ENCODE measurements at regions not wholly inside any gene's neighbourhood (a gene's known extent, or its start where the extent isn't known, plus 50 kb on each side); places are given as distances from the start of the nearest gene placed in this dataset.

DNA sequence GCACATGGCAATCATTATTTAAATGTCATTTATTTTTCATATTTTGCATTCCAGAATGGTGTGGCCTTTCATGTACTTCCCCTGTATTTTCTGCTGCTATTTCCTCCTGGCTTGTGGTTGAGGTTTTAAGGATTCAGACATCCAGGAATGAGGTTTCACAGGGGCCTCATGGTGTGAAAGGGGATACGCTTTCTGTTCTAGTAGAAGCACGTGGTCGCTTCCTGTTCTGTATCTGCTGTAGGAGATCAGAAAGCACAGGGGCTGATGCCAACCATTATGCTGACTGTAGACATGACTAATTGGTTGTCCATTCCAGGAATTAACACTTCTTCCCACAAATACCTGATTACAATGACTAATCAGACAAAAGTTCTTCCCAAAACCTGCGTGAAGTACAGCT is 405.9 kb downstream of the SHISA9 start:
- Histone ChIP-seq H3K9me1 (replicated peaks; ENCODE audit: control insufficient read depth, extremely low read depth, insufficient read depth, low read length) (no peaks in the 10 kb centered on the region), H3K27ac (ENCODE audit: insufficient read depth, low read depth, low read length) (no peak overlapping the region), H4K20me1 (replicated peaks; ENCODE audit: control insufficient read depth, extremely low read depth, insufficient read depth, low read length) (no peaks in the 10 kb centered on the region), H3K27me3 (ENCODE audit: control insufficient read depth in 2 of 2, insufficient read depth in 2 of 2, low read length in 2 of 2) (no peaks in the 10 kb centered on the region), H3K9ac (replicated peaks; ENCODE audit: extremely low read depth, insufficient read depth, low read length) (no peak overlapping the region), H3K9me3 (replicated peaks; ENCODE audit: control insufficient read depth, insufficient read depth, low read length) (peaks cover 7% of the 10 kb centered on the region), H3K4me1 (ENCODE audit: control insufficient read depth, extremely low read depth, insufficient read depth, low read length) (no peaks in the 10 kb centered on the region), H2AFZ (ENCODE audit: low read depth, low read length) (no peak overlapping the region), H3K4me2 (ENCODE audit: insufficient read depth, low read length) (no peak overlapping the region), H3K4me3 (replicated peaks in 1 of 3; ENCODE audit: insufficient read depth in 1 of 3, low read depth in 1 of 3, low read length in 3 of 3) (no peak overlapping the region), H3K36me3 (ENCODE audit: control insufficient read depth in 2 of 2, extremely low read depth in 1 of 2, insufficient read depth in 2 of 2, low read length in 2 of 2) (no peaks in the 10 kb centered on the region), H3K79me2 (ENCODE audit: control insufficient read depth, insufficient read depth, low read length) (no peaks in the 10 kb centered on the region)
- dilution Hi-C loops (cut with MboI; ENCODE audit: extremely low pct_ligation_motif_present, low sequenced_read_pairs) (no loop called here), intact Hi-C loops (cut with micrococcal nuclease) (no loop called here)
- DNase-seq (ENCODE audit: low read depth, low spot score) (no peak), FAIRE-seq (no peak)
- no TSS peak for BruUV-seq (replicated peaks)
- CTCF ChIA-PET = no interaction called here
- POLR2A ChIA-PET = no interaction called here
- TF ChIP-seq MYC (IDR thresholded peaks at IDR 0.05; ENCODE audit: low read depth, low read length) = no peak
- TF ChIP-seq, protein P1, sequence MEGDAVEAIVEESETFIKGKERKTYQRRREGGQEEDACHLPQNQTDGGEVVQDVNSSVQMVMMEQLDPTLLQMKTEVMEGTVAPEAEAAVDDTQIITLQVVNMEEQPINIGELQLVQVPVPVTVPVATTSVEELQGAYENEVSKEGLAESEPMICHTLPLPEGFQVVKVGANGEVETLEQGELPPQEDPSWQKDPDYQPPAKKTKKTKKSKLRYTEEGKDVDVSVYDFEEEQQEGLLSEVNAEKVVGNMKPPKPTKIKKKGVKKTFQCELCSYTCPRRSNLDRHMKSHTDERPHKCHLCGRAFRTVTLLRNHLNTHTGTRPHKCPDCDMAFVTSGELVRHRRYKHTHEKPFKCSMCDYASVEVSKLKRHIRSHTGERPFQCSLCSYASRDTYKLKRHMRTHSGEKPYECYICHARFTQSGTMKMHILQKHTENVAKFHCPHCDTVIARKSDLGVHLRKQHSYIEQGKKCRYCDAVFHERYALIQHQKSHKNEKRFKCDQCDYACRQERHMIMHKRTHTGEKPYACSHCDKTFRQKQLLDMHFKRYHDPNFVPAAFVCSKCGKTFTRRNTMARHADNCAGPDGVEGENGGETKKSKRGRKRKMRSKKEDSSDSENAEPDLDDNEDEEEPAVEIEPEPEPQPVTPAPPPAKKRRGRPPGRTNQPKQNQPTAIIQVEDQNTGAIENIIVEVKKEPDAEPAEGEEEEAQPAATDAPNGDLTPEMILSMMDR (IDR thresholded peaks at IDR 0.05; ENCODE audit: extremely low read depth in 1 of 2, insufficient read depth in 1 of 2, low read depth in 1 of 2, low read length in 2 of 2) = no peak

DNA sequence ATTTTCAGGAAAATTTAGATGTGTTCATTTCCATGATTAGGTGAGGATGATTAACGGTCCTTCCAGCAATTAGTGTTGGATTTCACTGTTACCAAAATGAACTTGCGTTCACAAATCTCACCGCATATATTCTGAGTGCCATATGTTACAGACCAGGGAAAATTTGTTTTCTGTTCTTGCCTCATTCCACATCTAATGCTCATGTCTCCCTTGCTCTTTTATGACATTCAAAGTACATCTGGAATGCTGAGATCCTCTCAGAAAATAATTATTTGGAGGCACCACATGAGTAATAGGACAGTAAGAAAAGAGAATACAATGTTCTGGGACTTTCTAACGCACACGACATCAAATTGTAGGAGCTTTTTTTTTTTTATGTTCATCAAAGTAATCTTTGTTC is 406.5 kb downstream of the SHISA9 start:
- TF ChIP-seq, protein P1 (IDR thresholded peaks at IDR 0.05; ENCODE audit: extremely low read depth in 1 of 2, insufficient read depth in 1 of 2, low read depth in 1 of 2, low read length in 2 of 2) = no peak
- TF ChIP-seq JUN (IDR thresholded peaks at IDR 0.05; ENCODE audit: borderline replicate concordance, insufficient read depth, insufficient read length, low read depth) = no peak
- TF ChIP-seq POLR2A (IDR thresholded peaks at IDR 0.05; ENCODE audit: low read depth, low read length) = no peak
- TF ChIP-seq FOS (IDR thresholded peaks at IDR 0.05; ENCODE audit: borderline replicate concordance, insufficient read depth, low read length) = no peak
- TF ChIP-seq POLR2AphosphoS5 (IDR thresholded peaks at IDR 0.05; ENCODE audit: insufficient read depth, low read depth, low read length) = no peak
- TF ChIP-seq GATA2 (IDR thresholded peaks at IDR 0.05; ENCODE audit: insufficient read depth, insufficient read length, low read depth, low read length) = no peak
- TF ChIP-seq, protein P2, sequence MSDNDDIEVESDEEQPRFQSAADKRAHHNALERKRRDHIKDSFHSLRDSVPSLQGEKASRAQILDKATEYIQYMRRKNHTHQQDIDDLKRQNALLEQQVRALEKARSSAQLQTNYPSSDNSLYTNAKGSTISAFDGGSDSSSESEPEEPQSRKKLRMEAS (IDR thresholded peaks at IDR 0.05; ENCODE audit: insufficient read depth, insufficient read length) = no peak
- no peak for TF ChIP-seq MYC (IDR thresholded peaks at IDR 0.05; ENCODE audit: low read depth, low read length)
- TF ChIP-seq EZH2 (IDR thresholded peaks at IDR 0.05; ENCODE audit: borderline replicate concordance, low read depth, low read length, severe bottlenecking) = no peak
- ChIA-PET POLR2A (no interaction called here), CTCF (no interaction called here)
- H3K36me3 ChIP-seq (ENCODE audit: control insufficient read depth in 2 of 2, extremely low read depth in 1 of 2, insufficient read depth in 2 of 2, low read length in 2 of 2) = no peaks in the 10 kb centered on the region
- no peaks in the 10 kb centered on the region for H3K27me3 ChIP-seq (ENCODE audit: control insufficient read depth in 2 of 2, insufficient read depth in 2 of 2, low read length in 2 of 2)
- H3K4me1 ChIP-seq (ENCODE audit: control insufficient read depth, extremely low read depth, insufficient read depth, low read length) = no peaks in the 10 kb centered on the region
- DNase-seq (ENCODE audit: low read depth, low spot score) = no peak
- FAIRE-seq = no peak
- H3K4me3 ChIP-seq (replicated peaks in 1 of 3; ENCODE audit: insufficient read depth in 1 of 3, low read depth in 1 of 3, low read length in 3 of 3) = no peak overlapping the region
- no peak overlapping the region for H3K9ac ChIP-seq (replicated peaks; ENCODE audit: extremely low read depth, insufficient read depth, low read length)
- H3K27ac ChIP-seq (ENCODE audit: insufficient read depth, low read depth, low read length) = no peak overlapping the region
- no peaks in the 10 kb centered on the region for H3K9me1 ChIP-seq (replicated peaks; ENCODE audit: control insufficient read depth, extremely low read depth, insufficient read depth, low read length)
- H2AFZ ChIP-seq (ENCODE audit: low read depth, low read length) = no peak overlapping the region
- H4K20me1 ChIP-seq (replicated peaks; ENCODE audit: control insufficient read depth, extremely low read depth, insufficient read depth, low read length) = no peaks in the 10 kb centered on the region
- dilution Hi-C loops (cut with MboI; ENCODE audit: extremely low pct_ligation_motif_present, low sequenced_read_pairs) = no loop called here
- H3K4me2 ChIP-seq (ENCODE audit: insufficient read depth, low read length) = no peak overlapping the region
- H3K9me3 ChIP-seq (replicated peaks; ENCODE audit: control insufficient read depth, insufficient read depth, low read length) = peaks cover 7% of the 10 kb centered on the region
- no TSS peak for BruUV-seq (replicated peaks)
- H3K79me2 ChIP-seq (ENCODE audit: control insufficient read depth, insufficient read depth, low read length) = no peaks in the 10 kb centered on the region
- intact Hi-C loops (cut with micrococcal nuclease) = no loop called here

Data from endothelial cell of umbilical vein (primary cell).